ENCODE measurements at regions not wholly inside any gene's neighbourhood (a gene's known extent, or its start where the extent isn't known, plus 50 kb on each side); places are given as distances from the start of the nearest gene placed in this dataset.

- TF ChIP-seq PRDM2 (tag by site-specific recombination; IDR thresholded peaks at IDR 0.05; ENCODE audit: borderline replicate concordance) = no peak
- TF ChIP-seq ZNF24 (tag by site-specific recombination; IDR thresholded peaks at IDR 0.05) = peak; percentile 78; the same call in 1 of the 2 replicates
- TF ChIP-seq ZNF398 (tag by site-specific recombination; IDR thresholded peaks at IDR 0.05) = 0 out of 2 replicates have a peak, but pooled peaks have one; percentile 34
- TF ChIP-seq ZNF274 (IDR thresholded peaks at IDR 0.05; ENCODE audit: low read length) = no peak
- no peak for TF ChIP-seq ZNF274 (tag by site-specific recombination; IDR thresholded peaks at IDR 0.05; ENCODE audit: borderline replicate concordance)
- no peak for TF ChIP-seq ZNF529 (tag by site-specific recombination; IDR thresholded peaks at IDR 0.05; ENCODE audit: insufficient replicate concordance)
- no peak for TF ChIP-seq ZNF518A (tag by site-specific recombination; conservative IDR thresholded peaks at IDR 0.05; ENCODE audit: low read depth)
- TF ChIP-seq ZNF280D (tag by site-specific recombination; IDR thresholded peaks at IDR 0.05) = no peak
- 0 out of 2 replicates have a peak, but pooled peaks have one; percentile 39 for TF ChIP-seq OVOL3 (tag by site-specific recombination; IDR thresholded peaks at IDR 0.05)
- TF ChIP-seq SALL2 (tag by site-specific recombination; IDR thresholded peaks at IDR 0.05; ENCODE audit: borderline replicate concordance) = no peak
- TF ChIP-seq ZNF837 (tag by site-specific recombination; IDR thresholded peaks at IDR 0.05) = no peak
- no peak for TF ChIP-seq ZNF624 (tag by site-specific recombination; IDR thresholded peaks at IDR 0.05)
- TF ChIP-seq INSM2 (tag by site-specific recombination; IDR thresholded peaks at IDR 0.05) = peak; percentile 96
- TF ChIP-seq ZNF600 (tag by site-specific recombination; IDR thresholded peaks at IDR 0.05) = 0 out of 2 replicates have a peak, but pooled peaks have one; percentile 20
- TF ChIP-seq KLF1 (tag by site-specific recombination; IDR thresholded peaks at IDR 0.05) = no peak
- TF ChIP-seq ZNF366 (tag by site-specific recombination; conservative IDR thresholded peaks at IDR 0.05) = peak; percentile 94
- TF ChIP-seq KLF9 (tag by site-specific recombination; IDR thresholded peaks at IDR 0.05; ENCODE audit: low read depth) = no peak
- TF ChIP-seq ZNF174 (tag by site-specific recombination; IDR thresholded peaks at IDR 0.05) = no peak
Observed at GRCh38 chr9:108477529-108478006, 378.2 kb downstream of the ACTL7B start (continued).
